DND-41 (cell line): ENCODE measurements at regions not wholly inside any gene's neighbourhood (a gene's known extent, or its start where the extent isn't known, plus 50 kb on each side); places are given as distances from the start of the nearest gene placed in this dataset.

ENCODE experiments used
- ATAC-seq: fragments of 200-7000 bp; cut with Tn5 transposase; 3 replicates; pipeline ENCODE4 v1.9.1; 2021; ENCODE audit warnings: low read depth; ENCODE audit not compliant: insufficient read depth
- DNase-seq: peaks from one replicate; pipeline ENCODE4 v3.0.0-alpha.2; 2020
- H2AFZ ChIP-seq: 2 replicates; pipeline ENCODE4 v1.6.0; 2012; ENCODE audit warnings: low read depth, low read length
- H3K27ac ChIP-seq: 2 replicates; pipeline ENCODE4 v1.5.1; 2012; ENCODE audit warnings: low read length, inconsistent platforms
- H3K27me3 ChIP-seq: fragments of 200-600 bp; sonication (generic); 2 replicates; pipeline ENCODE4 v1.6.0; 2012; ENCODE audit warnings: low read length, mild to moderate bottlenecking, inconsistent platforms; ENCODE audit not compliant: insufficient read depth, poor library complexity
- H3K36me3 ChIP-seq: 2 replicates; pipeline ENCODE4 v1.5.1; 2012; ENCODE audit warnings: low read length, inconsistent platforms; ENCODE audit not compliant: insufficient read depth
- H3K4me1 ChIP-seq: 2 replicates; pipeline ENCODE4 v1.5.1; 2012; ENCODE audit warnings: mild to moderate bottlenecking, low read length; ENCODE audit not compliant: insufficient read depth
- H3K4me2 ChIP-seq: 2 replicates; pipeline ENCODE4 v1.6.0; 2012; ENCODE audit warnings: mild to moderate bottlenecking, moderate library complexity, low read length, inconsistent platforms; ENCODE audit not compliant: insufficient read depth
- H3K4me3 ChIP-seq, 2 experiments: fragments of 200-600 bp in 1 of 2; shearing (Covaris generic) in 1 of 2; 2 replicates each; pipeline ENCODE4 v1.5.1; 2012 to 2016; ENCODE audit warnings: inconsistent platforms in 2 of 2, low read length in 2 of 2, mild to moderate bottlenecking in 2 of 2, low read depth in 1 of 2, moderate library complexity in 1 of 2
- H3K79me2 ChIP-seq: 2 replicates; pipeline ENCODE4 v1.6.0; 2012; ENCODE audit warnings: low read length, inconsistent platforms; ENCODE audit not compliant: insufficient read depth
- H3K9ac ChIP-seq: 2 replicates; pipeline ENCODE4 v1.6.0; 2012; ENCODE audit warnings: low read depth, mild to moderate bottlenecking, inconsistent platforms, low read length, moderate library complexity
- H3K9me3 ChIP-seq: 2 replicates; pipeline ENCODE4 v1.5.1; 2012; ENCODE audit warnings: low read length, moderate library complexity, mild to moderate bottlenecking, inconsistent platforms; ENCODE audit not compliant: insufficient read depth, severe bottlenecking
- H4K20me1 ChIP-seq: 2 replicates; pipeline ENCODE4 v1.6.0; 2012; ENCODE audit warnings: low read length; ENCODE audit not compliant: insufficient read depth
- EZH2 ChIP-seq: IDR thresholded peaks from 3 replicates; pipeline ENCODE4 v1.6.1; 2012; ENCODE audit warnings: borderline replicate concordance, low read depth, mild to moderate bottlenecking, moderate library complexity, low read length, inconsistent platforms; ENCODE audit not compliant: severe bottlenecking
- TF ChIP-seq, protein P1 (sequence below): IDR thresholded peaks from 2 replicates; pipeline ENCODE4 v1.5.1; 2012; ENCODE audit warnings: borderline replicate concordance, low read length, moderate library complexity, mild to moderate bottlenecking; ENCODE audit not compliant: poor library complexity, severe bottlenecking; ENCODE audit errors: extremely low read depth

DNA sequence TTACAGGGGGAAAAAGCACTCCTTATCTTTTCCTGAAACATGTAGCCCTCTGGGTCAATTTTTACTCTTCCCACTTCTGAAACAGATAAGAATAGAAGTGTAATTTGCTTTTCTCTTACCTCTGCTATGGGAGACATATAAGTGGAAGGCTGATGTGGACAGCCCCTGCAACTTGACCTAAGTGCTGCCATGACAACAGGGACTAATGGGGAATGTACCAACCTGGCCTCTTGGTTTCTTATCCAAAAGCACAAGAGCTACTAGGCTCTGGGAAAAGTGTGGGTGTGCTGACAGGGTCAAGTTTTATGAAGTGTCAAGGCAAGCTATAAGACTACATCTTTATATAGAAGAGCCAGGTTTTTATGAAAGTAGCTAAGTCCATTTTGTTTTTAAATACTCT is 1246.5 kb downstream of the OTOL1 start:
- H3K9me3 ChIP-seq = peaks cover 15% of the 10 kb centered on the region
- TF ChIP-seq, protein P1, sequence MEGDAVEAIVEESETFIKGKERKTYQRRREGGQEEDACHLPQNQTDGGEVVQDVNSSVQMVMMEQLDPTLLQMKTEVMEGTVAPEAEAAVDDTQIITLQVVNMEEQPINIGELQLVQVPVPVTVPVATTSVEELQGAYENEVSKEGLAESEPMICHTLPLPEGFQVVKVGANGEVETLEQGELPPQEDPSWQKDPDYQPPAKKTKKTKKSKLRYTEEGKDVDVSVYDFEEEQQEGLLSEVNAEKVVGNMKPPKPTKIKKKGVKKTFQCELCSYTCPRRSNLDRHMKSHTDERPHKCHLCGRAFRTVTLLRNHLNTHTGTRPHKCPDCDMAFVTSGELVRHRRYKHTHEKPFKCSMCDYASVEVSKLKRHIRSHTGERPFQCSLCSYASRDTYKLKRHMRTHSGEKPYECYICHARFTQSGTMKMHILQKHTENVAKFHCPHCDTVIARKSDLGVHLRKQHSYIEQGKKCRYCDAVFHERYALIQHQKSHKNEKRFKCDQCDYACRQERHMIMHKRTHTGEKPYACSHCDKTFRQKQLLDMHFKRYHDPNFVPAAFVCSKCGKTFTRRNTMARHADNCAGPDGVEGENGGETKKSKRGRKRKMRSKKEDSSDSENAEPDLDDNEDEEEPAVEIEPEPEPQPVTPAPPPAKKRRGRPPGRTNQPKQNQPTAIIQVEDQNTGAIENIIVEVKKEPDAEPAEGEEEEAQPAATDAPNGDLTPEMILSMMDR = no peak
- no peak for TF ChIP-seq EZH2
- no peak overlapping the region for H3K27ac ChIP-seq
- no peak for DNase-seq
- no peaks in the 10 kb centered on the region for H3K27me3 ChIP-seq
- H3K4me3 ChIP-seq = no peak overlapping the region
- H3K4me1 ChIP-seq = peaks cover 8% of the 10 kb centered on the region
- no peak overlapping the region for H3K4me2 ChIP-seq
- no peak overlapping the region; the same call in 1 of the 2 replicates for H2AFZ ChIP-seq
- H3K79me2 ChIP-seq = no peaks in the 10 kb centered on the region
- no peaks in the 10 kb centered on the region for H4K20me1 ChIP-seq
- H3K36me3 ChIP-seq = no peaks in the 10 kb centered on the region; the same call in 1 of the 2 replicates
- H3K9ac ChIP-seq = no peak overlapping the region
- no peak for ATAC-seq

DNA sequence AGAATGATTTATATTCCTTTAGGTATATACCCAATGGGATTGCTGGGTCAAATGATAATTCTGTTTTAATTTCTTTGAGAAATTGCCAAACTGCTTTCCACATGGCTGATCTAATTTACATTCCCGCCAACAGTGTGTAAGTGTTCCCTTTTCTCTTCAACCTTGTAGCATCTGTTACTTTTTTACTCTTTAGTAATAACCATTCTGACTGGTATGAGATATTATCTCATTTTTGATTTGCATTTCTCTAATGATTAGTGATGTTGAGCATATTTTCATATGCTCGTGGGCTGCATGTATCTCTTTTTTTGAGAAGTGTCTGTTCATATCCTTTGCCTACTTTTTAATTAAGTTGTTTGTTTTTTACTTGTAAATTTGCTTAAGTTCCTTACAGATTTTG is 1264.2 kb downstream of the OTOL1 start:
- H4K20me1 ChIP-seq = no peaks in the 10 kb centered on the region
- no peak overlapping the region for H2AFZ ChIP-seq
- no peaks in the 10 kb centered on the region for H3K79me2 ChIP-seq

DNA sequence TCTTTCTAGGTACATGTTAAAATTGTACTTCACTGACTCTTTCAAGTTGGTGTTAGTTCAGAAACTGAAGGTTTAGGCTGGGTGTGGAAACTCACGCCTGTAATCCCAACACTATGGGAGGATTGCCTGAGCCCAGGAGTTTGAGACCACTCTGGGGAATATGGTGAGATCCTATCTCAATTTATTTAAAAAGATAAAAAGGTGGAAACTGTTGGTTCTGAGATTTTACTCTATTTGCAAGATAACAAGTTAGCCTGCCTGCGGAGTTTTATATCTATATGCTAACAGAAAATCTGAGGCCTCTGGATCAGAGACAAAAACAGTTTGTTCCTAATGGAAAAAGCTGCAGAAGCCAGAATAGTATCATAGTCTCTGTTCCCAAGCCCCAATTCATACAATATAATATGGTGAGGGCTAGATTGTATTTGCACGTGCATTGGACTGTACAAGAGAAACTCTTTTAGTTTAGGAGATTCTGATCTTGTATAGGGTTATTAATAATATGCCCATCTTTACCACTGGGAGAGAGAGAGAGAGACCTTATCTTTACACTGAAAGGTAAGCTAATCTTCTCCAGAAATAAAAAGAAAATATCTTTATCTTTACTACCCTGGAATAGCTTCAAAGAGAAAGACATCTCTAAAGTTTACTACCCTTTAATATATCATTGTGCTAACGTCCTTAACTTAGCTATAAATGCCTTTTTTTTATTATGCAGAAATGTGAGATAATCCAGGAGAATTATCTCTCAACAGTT is 1267.6 kb downstream of the OTOL1 start:
- no peaks in the 10 kb centered on the region for H3K4me1 ChIP-seq
- H3K27me3 ChIP-seq = no peaks in the 10 kb centered on the region
- no peak overlapping the region for H3K4me3 ChIP-seq
- ATAC-seq = no peak
- TF ChIP-seq EZH2 = no peak
- TF ChIP-seq, protein P1 = no peak
- H3K9me3 ChIP-seq = peaks cover 20% of the 10 kb centered on the region
- H3K9ac ChIP-seq = no peak overlapping the region
- H4K20me1 ChIP-seq = no peaks in the 10 kb centered on the region
- H3K4me2 ChIP-seq = no peak overlapping the region
- no peaks in the 10 kb centered on the region for H3K79me2 ChIP-seq
- no peak for DNase-seq
- peak overlapping the region; percentile 24; the same call in 1 of the 2 replicates for H2AFZ ChIP-seq
- peaks cover 8% of the 10 kb centered on the region; the same call in 1 of the 2 replicates for H3K36me3 ChIP-seq
- H3K27ac ChIP-seq = no peak overlapping the region

More for the DNA sequence above, 1264.2 kb downstream of the OTOL1 start:
- DNase-seq (no peak), ATAC-seq (no peak)
- H3K36me3 ChIP-seq = 0 out of 2 replicates have a peak, but pooled peaks cover 4% of the 10 kb centered on the region
- no peak overlapping the region for H3K4me2 ChIP-seq
- TF ChIP-seq, protein P1 = no peak
- no peak for TF ChIP-seq EZH2
- H3K9me3 ChIP-seq = peaks cover 8% of the 10 kb centered on the region
- no peak overlapping the region for H3K4me3 ChIP-seq
- H3K27ac ChIP-seq = no peak overlapping the region
- peaks cover 3% of the 10 kb centered on the region; the same call in 1 of the 2 replicates for H3K4me1 ChIP-seq
- H3K9ac ChIP-seq = no peak overlapping the region
- no peaks in the 10 kb centered on the region for H3K27me3 ChIP-seq
